ENCODE measurements at regions not wholly inside any gene's neighbourhood (a gene's known extent, or its start where the extent isn't known, plus 50 kb on each side); places are given as distances from the start of the nearest gene placed in this dataset.

DNA sequence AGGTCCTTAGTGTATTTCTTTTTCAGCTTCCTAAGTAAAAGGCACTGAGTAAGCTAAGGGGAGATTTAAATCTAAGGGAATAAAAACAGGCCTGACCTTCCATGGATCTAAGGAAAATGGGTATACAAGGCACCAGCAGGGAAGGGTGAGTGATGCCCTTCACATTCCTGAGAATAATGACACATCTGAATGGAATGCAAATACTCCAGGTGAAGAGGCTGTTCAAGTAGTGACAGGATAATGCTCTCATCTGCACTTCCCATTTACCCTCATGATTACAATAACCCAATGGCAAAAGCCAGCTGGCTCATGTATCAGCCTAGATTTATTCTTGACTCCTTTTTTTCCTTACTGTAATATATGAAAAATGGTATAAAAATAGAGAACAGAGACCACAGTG is 216.2 kb upstream of the ACTBL2 start:
- TF ChIP-seq EZH2 (IDR thresholded peaks at IDR 0.05; ENCODE audit: borderline replicate concordance, low read depth, low read length, severe bottlenecking): no peak
- no peak for TF ChIP-seq CTCF (IDR thresholded peaks at IDR 0.05; ENCODE audit: borderline replicate concordance, extremely low read depth, low read length, poor library complexity, severe bottlenecking)
